ENCODE measurements at regions not wholly inside any gene's neighbourhood (a gene's known extent, or its start where the extent isn't known, plus 50 kb on each side); places are given as distances from the start of the nearest gene placed in this dataset.

- H3K4me1 ChIP-seq (ENCODE audit: control insufficient read depth, insufficient read depth, low read length): no peaks in the 10 kb centered on the region
- no peaks in the 10 kb centered on the region for H3K4me1 Mint-ChIP-seq
- H3K27ac ChIP-seq (ENCODE audit: low read length): no peak overlapping the region
- H3K36me3 ChIP-seq (ENCODE audit: control insufficient read depth, insufficient read depth, low read length): no peaks in the 10 kb centered on the region
- H3K9me3 Mint-ChIP-seq: peaks cover 14 to 17% of the 10 kb centered on the region in 2 donors
- no peak overlapping the region for H3K27ac Mint-ChIP-seq
- H3K9me3 ChIP-seq (ENCODE audit: control insufficient read depth, insufficient read depth, low read length): no peaks in the 10 kb centered on the region
- H3K36me3 Mint-ChIP-seq: no peaks in the 10 kb centered on the region
- WGBS (ENCODE audit: insufficient coverage): 92% methylated on average over 3 of the region's 3 CpGs
- H3K4me3 Mint-ChIP-seq: no peak overlapping the region
- H3K4me3 ChIP-seq (ENCODE audit: low read length): no peak overlapping the region
- TF ChIP-seq CTCF (IDR thresholded peaks at IDR 0.05): no peak
- intact Hi-C loops (cut with micrococcal nuclease): no loop called here
- no peak for ATAC-seq
- no peaks in the 10 kb centered on the region for H3K27me3 Mint-ChIP-seq (ENCODE audit: low read depth in 2 of 2)
- H3K27me3 ChIP-seq (ENCODE audit: control insufficient read depth, insufficient read depth, low read length): no peaks in the 10 kb centered on the region
- no peak for DNase-seq
Measured at GRCh38 chr1:190583862-190584261, 106.2 kb upstream of the BRINP3 start.

- Mint-ChIP-seq H3K9me3 (peaks cover 9 to 23% of the 10 kb centered on the region in 2 donors), H3K36me3 (no peaks in the 10 kb centered on the region), H3K27ac (no peak overlapping the region), H3K4me3 (no peak overlapping the region), H3K27me3 (ENCODE audit: low read depth in 2 of 2) (no peaks in the 10 kb centered on the region), H3K4me1 (no peaks in the 10 kb centered on the region)
- Histone ChIP-seq H3K36me3 (ENCODE audit: control insufficient read depth, insufficient read depth, low read length) (no peaks in the 10 kb centered on the region), H3K27me3 (ENCODE audit: control insufficient read depth, insufficient read depth, low read length) (no peaks in the 10 kb centered on the region), H3K27ac (ENCODE audit: low read length) (no peak overlapping the region), H3K4me3 (ENCODE audit: low read length) (no peak overlapping the region), H3K4me1 (ENCODE audit: control insufficient read depth, insufficient read depth, low read length) (no peaks in the 10 kb centered on the region), H3K9me3 (ENCODE audit: control insufficient read depth, insufficient read depth, low read length) (peaks cover 9% of the 10 kb centered on the region)
- no CpG with 5 or more reads among the region's 1 CpG for WGBS (ENCODE audit: insufficient coverage)
- ATAC-seq (no peak), DNase-seq (no peak)
- intact Hi-C loops (cut with micrococcal nuclease): no loop called here
- no peak for TF ChIP-seq CTCF (IDR thresholded peaks at IDR 0.05)
Measured at GRCh38 chr1:190588424-190588823, 110.8 kb upstream of the BRINP3 start.

GRCh38 chr1:190595438-190595837, 117.8 kb upstream of the BRINP3 start:
- Histone ChIP-seq H3K27ac (ENCODE audit: low read length) (no peak overlapping the region), H3K4me1 (ENCODE audit: control insufficient read depth, insufficient read depth, low read length) (no peaks in the 10 kb centered on the region), H3K9me3 (ENCODE audit: control insufficient read depth, insufficient read depth, low read length) (peaks cover 7% of the 10 kb centered on the region), H3K36me3 (ENCODE audit: control insufficient read depth, insufficient read depth, low read length) (no peaks in the 10 kb centered on the region), H3K27me3 (ENCODE audit: control insufficient read depth, insufficient read depth, low read length) (no peaks in the 10 kb centered on the region), H3K4me3 (ENCODE audit: low read length) (no peak overlapping the region)
- H3K36me3 Mint-ChIP-seq: no peaks in the 10 kb centered on the region
- no peaks in the 10 kb centered on the region for H3K27me3 Mint-ChIP-seq (ENCODE audit: low read depth in 2 of 2)
- ATAC-seq (no peak), DNase-seq (no peak)
- H3K4me3 Mint-ChIP-seq: no peak overlapping the region
- intact Hi-C loops (cut with micrococcal nuclease): no loop called here
- 100% methylated on average over 2 of the region's 2 CpGs for WGBS (ENCODE audit: insufficient coverage)
- peaks cover 7 to 24% of the 10 kb centered on the region in 2 donors for H3K9me3 Mint-ChIP-seq
- TF ChIP-seq CTCF (IDR thresholded peaks at IDR 0.05): no peak
- no peaks in the 10 kb centered on the region for H3K4me1 Mint-ChIP-seq
- H3K27ac Mint-ChIP-seq: no peak overlapping the region

GRCh38 chr1:190597294-190597693, 119.6 kb upstream of the BRINP3 start:
- no peak overlapping the region for H3K4me3 ChIP-seq (ENCODE audit: low read length)
- no peak for TF ChIP-seq CTCF (IDR thresholded peaks at IDR 0.05)
- H3K4me3 Mint-ChIP-seq: no peak overlapping the region
- no peak for ATAC-seq
- no peaks in the 10 kb centered on the region for H3K36me3 Mint-ChIP-seq
- intact Hi-C loops (cut with micrococcal nuclease): no loop called here
- peaks cover 1% of the 10 kb centered on the region for H3K9me3 ChIP-seq (ENCODE audit: control insufficient read depth, insufficient read depth, low read length)
- no peaks in the 10 kb centered on the region for H3K4me1 Mint-ChIP-seq
- DNase-seq: no peak
- H3K36me3 ChIP-seq (ENCODE audit: control insufficient read depth, insufficient read depth, low read length): no peaks in the 10 kb centered on the region
- H3K27ac ChIP-seq (ENCODE audit: low read length): no peak overlapping the region
- no peaks in the 10 kb centered on the region for H3K4me1 ChIP-seq (ENCODE audit: control insufficient read depth, insufficient read depth, low read length)
- no peak overlapping the region for H3K27ac Mint-ChIP-seq
- H3K27me3 ChIP-seq (ENCODE audit: control insufficient read depth, insufficient read depth, low read length): no peaks in the 10 kb centered on the region
- 20% methylated on average over 1 of the region's 1 CpG for WGBS (ENCODE audit: insufficient coverage)
- H3K9me3 Mint-ChIP-seq: peaks cover 11 to 15% of the 10 kb centered on the region in 2 donors
- no peaks in the 10 kb centered on the region for H3K27me3 Mint-ChIP-seq (ENCODE audit: low read depth in 2 of 2)

All from natural killer cell (primary cell).